ENCODE measurements at regions not wholly inside any gene's neighbourhood (a gene's known extent, or its start where the extent isn't known, plus 50 kb on each side); places are given as distances from the start of the nearest gene placed in this dataset.
"Not testable (repeated sequence)": the region's sequence is repeated elsewhere in the genome, so short reads cannot be mapped to it uniquely, and the experiment has no call there.

DNA sequence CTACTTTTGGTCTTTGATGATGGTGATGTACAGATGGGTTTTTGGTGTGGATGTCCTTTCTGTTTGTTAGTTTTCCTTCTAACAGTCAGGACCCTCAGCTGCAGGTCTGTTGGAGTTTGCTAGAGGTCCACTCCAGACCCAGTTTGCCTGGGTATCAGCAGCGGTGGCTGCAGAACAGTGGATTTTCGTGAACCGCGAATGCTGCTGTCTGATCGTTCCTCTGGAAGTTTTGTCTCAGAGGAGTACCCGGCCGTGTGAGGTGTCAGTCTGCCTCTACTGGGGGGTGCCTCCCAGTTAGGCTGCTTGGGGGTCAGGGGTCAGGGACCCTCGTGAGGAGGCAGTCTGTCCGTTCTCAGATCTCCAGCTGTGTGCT lies 56.6 kb upstream of the TNFAIP8 start:
- not testable (repeated sequence) for H3K27ac ChIP-seq (ENCODE audit: low read depth, low read length); H3K9ac ChIP-seq (ENCODE audit: low read length); H3K9me3 ChIP-seq (ENCODE audit: low read length); H3K4me1 ChIP-seq (ENCODE audit: insufficient read depth, low read length); H3K4me3 ChIP-seq (ENCODE audit: low read depth in 1 of 2, low read length in 2 of 2); H3K36me3 ChIP-seq (ENCODE audit: insufficient read depth, low read length); H3K27me3 ChIP-seq (ENCODE audit: control insufficient read depth in 1 of 2, insufficient read depth in 2 of 2, low read length in 2 of 2)

DNA sequence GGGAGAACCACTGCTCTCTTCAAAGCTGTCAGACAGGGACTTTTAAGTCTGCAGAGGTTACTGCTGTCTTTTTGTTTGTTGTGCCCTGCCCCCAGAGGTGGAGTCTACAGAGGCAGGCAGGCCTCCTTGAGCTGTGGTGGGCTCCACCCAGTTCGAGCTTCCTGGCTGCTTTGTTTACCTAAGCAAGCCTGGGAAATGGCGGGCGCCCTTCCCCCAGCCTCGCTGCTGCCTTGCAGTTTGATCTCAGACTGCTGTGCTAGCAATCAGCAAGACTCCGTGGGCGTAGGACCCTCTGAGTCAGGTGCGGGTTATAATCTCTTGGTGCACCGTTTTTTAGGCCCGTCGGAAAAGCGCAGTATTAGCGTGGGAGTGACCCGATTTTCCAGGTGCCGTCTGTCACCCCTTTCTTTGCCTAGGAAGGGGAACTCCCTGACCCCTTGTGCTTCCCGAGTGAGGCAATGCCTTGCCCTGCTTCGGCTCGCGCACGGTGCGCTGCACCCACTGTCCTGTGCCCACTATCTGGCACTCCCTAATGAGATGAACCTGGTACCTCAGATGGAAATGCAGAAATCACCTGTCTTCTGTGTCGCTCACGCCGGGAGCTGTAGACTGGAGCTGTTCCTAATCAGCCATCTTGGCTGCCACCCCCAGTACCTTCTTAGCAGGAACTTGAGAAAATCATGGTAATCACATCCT lies 56.1 kb upstream of the TNFAIP8 start:
- H3K27ac ChIP-seq (ENCODE audit: low read depth, low read length): not testable (repeated sequence)

DNA sequence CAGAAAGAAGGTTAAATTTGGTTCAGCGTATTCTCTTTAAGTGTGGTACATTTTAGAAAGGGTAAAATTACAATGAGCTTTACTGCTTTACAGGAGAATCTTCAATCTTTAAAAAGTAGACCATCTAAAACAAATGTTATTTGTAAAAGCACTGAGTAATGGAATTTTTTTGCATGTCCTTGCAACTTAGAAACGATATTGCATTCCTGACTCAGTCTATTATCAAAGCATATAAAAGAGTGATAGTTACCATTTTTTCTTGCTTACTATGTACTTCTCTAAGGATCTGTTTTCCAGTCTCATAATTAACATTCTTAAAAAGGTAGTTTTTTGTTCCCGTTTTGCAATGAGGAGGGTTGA lies 55.5 kb upstream of the TNFAIP8 start:
- no peaks in the 10 kb centered on the region for H3K9me3 ChIP-seq (ENCODE audit: low read length)
- peaks cover 6% of the 10 kb centered on the region for H3K4me1 ChIP-seq (ENCODE audit: insufficient read depth, low read length)
- no peak overlapping the region for H3K27ac ChIP-seq (ENCODE audit: low read depth, low read length)
- H3K4me3 ChIP-seq (ENCODE audit: low read depth in 1 of 2, low read length in 2 of 2): no peak overlapping the region
- H3K9ac ChIP-seq (ENCODE audit: low read length): no peak overlapping the region
- H3K36me3 ChIP-seq (ENCODE audit: insufficient read depth, low read length): no peaks in the 10 kb centered on the region
- no peaks in the 10 kb centered on the region for H3K27me3 ChIP-seq (ENCODE audit: control insufficient read depth in 1 of 2, insufficient read depth in 2 of 2, low read length in 2 of 2)

More for the DNA sequence above, 56.1 kb upstream of the TNFAIP8 start:
- not testable (repeated sequence) for H3K4me3 ChIP-seq (ENCODE audit: low read depth in 1 of 2, low read length in 2 of 2); H3K9ac ChIP-seq (ENCODE audit: low read length); H3K9me3 ChIP-seq (ENCODE audit: low read length); H3K4me1 ChIP-seq (ENCODE audit: insufficient read depth, low read length); H3K36me3 ChIP-seq (ENCODE audit: insufficient read depth, low read length); H3K27me3 ChIP-seq (ENCODE audit: control insufficient read depth in 1 of 2, insufficient read depth in 2 of 2, low read length in 2 of 2)

DNA sequence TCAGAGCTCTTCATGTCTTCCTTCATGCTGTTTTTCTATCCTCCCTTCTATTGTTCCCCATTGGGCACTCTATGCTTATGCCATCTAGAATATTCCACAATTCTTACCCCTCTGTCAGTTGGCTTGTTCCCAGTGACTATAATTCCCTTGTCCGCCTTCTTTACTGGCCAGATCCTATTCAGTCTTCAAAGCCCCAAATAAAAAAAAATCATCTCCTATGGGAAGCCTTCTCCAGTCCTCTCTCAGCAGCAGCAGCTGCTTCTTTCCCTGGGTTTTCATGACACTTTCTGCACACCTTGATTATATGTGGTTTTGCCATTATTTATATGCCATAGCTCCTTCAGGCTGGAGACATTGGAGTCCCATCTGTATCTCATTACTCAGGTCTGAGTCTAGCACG lies 54.6 kb upstream of the TNFAIP8 start:
- no peaks in the 10 kb centered on the region for H3K27me3 ChIP-seq (ENCODE audit: control insufficient read depth in 1 of 2, insufficient read depth in 2 of 2, low read length in 2 of 2)
- H3K9ac ChIP-seq (ENCODE audit: low read length): no peak overlapping the region
- no peak overlapping the region for H3K4me3 ChIP-seq (ENCODE audit: low read depth in 1 of 2, low read length in 2 of 2)
- H3K36me3 ChIP-seq (ENCODE audit: insufficient read depth, low read length): no peaks in the 10 kb centered on the region
- no peaks in the 10 kb centered on the region for H3K9me3 ChIP-seq (ENCODE audit: low read length)
- peaks cover 6% of the 10 kb centered on the region for H3K4me1 ChIP-seq (ENCODE audit: insufficient read depth, low read length)
- H3K27ac ChIP-seq (ENCODE audit: low read depth, low read length): no peak overlapping the region

DNA sequence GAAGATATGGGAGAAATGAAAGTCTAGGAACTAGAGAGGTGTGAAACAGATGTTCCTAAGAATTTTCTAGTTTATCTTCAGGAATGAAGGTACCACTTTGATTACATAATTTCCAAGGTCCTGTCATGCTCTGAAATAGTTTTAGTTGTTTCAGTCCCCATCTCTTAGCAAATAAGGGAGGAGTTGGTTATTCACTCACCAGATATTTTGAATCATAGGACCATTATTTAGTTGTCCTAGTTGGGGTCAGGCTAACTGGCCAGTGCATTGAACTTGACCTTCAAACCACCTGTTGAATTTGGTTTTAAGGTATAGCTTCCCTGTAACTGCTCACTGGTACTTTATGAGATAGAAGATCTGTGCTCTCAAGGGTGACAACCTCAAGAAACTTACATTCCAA lies 53.9 kb upstream of the TNFAIP8 start:
- no peaks in the 10 kb centered on the region for H3K36me3 ChIP-seq (ENCODE audit: insufficient read depth, low read length)
- no peak overlapping the region for H3K27ac ChIP-seq (ENCODE audit: low read depth, low read length)
- H3K4me3 ChIP-seq (ENCODE audit: low read depth in 1 of 2, low read length in 2 of 2): no peak overlapping the region
- H3K4me1 ChIP-seq (ENCODE audit: insufficient read depth, low read length): peaks cover 6% of the 10 kb centered on the region
- no peak overlapping the region for H3K9ac ChIP-seq (ENCODE audit: low read length)
- no peaks in the 10 kb centered on the region for H3K9me3 ChIP-seq (ENCODE audit: low read length)
- H3K27me3 ChIP-seq (ENCODE audit: control insufficient read depth in 1 of 2, insufficient read depth in 2 of 2, low read length in 2 of 2): no peaks in the 10 kb centered on the region

DNA sequence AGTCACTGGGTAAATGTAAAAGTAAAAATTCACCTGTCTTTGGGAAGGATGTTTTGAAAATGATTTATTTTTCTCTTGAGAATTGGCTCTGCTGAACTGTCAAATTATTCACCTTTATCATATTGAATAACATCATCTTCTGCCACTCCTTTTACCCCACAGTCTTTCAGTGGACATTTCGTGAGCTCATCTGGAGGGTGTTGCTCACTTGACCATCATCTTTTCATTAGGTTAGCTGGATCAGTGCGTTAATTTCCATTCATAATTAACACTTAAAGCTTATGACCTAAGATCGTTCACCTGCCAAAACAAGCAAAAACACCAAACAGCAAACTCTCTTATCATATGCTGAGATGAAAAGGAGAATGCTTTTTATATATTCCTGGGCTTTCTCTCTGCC lies 53.4 kb upstream of the TNFAIP8 start:
- Histone ChIP-seq H3K27ac (ENCODE audit: low read depth, low read length) (no peak overlapping the region), H3K4me1 (ENCODE audit: insufficient read depth, low read length) (peaks cover 6% of the 10 kb centered on the region), H3K9me3 (ENCODE audit: low read length) (no peaks in the 10 kb centered on the region), H3K27me3 (ENCODE audit: control insufficient read depth in 1 of 2, insufficient read depth in 2 of 2, low read length in 2 of 2) (no peaks in the 10 kb centered on the region), H3K4me3 (ENCODE audit: low read depth in 1 of 2, low read length in 2 of 2) (no peak overlapping the region), H3K9ac (ENCODE audit: low read length) (no peak overlapping the region), H3K36me3 (ENCODE audit: insufficient read depth, low read length) (no peaks in the 10 kb centered on the region)

DNA sequence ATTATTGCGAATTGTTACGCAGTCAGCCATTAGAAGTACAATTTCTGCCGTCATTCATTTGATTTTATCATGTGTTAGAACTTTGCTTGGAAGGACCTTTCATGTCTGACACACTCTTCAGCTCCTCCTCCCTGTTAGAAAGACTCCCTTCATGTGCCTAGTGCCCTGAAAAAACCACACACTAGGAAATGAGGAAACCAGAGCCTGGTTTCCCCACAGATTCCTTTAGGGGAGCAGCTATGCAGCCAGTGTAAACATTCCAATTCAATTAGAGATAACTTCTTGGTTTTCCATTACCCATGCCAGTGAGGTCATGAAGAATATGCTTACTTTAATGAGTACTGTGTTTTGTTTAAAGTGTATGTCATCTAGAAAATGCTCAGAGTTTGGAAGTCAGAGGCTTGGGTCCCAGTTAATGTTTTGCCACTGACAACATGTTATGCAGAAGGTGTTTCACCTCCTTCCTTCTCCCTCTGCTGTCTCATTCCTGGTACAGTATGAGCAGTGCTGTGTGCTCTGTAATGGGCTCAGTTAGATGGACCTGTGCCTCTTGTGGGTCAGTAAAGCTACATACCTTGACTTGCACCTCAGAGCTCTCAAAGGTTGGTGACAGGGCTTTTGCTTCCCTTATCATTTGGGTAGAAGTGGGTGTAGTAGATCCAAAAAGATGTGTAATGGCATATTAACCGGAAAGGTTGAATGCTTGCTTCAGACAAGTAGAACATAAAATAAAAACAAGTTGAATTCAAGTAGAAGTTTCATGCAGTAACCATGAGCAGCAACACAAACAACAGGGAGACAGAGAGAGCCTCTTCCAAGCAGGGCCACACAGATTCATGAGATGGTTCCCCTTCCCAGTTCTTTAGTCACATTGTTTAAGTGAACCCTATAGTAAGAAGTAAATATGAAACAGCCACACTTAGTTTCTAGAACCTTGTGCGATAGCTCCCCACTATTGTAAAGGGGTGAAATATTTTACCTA lies 52.6 kb upstream of the TNFAIP8 start:
- Histone ChIP-seq H3K4me1 (ENCODE audit: insufficient read depth, low read length) (peaks cover 6% of the 10 kb centered on the region), H3K9me3 (ENCODE audit: low read length) (no peaks in the 10 kb centered on the region), H3K36me3 (ENCODE audit: insufficient read depth, low read length) (no peaks in the 10 kb centered on the region), H3K9ac (ENCODE audit: low read length) (no peak overlapping the region), H3K4me3 (ENCODE audit: low read depth in 1 of 2, low read length in 2 of 2) (no peak overlapping the region), H3K27ac (ENCODE audit: low read depth, low read length) (peak overlapping the region; percentile 25), H3K27me3 (ENCODE audit: control insufficient read depth in 1 of 2, insufficient read depth in 2 of 2, low read length in 2 of 2) (no peaks in the 10 kb centered on the region)

DNA sequence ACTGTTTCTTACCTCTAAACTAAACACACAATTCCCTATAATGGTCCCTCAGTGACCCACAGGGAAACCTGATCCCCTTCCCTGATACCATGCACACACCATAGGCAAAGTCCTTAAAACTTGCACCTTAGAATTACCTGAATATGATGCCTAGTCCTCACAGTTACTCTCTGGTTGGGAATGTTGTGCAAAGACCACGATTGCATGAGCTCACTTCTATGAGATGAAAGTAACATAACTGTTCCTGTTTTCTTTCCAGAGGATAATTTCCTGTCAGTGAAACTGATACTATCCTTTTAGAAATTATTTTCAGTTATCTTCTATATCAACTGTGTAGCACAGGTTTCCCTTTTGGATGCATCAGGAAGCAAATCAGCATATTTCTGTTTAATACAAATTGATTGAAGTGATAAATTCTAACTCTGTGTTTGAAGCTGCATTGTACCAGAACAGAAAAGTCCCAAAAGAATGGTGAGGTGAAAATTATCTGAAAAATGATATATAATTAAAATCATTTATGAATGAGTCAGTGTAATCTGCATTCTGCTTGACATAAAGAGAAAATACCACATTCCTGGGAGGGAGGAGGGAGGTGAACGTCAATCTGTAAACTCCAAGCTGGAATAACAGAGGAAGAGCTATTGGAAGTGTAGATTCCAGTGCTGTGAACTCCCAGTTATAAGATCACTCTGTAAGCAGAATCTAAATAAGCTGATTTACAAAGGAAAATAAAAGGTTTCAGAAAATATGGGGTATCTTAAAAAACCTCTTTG lies 51.2 kb upstream of the TNFAIP8 start:
- Histone ChIP-seq H3K27ac (ENCODE audit: low read depth, low read length) (no peak overlapping the region), H3K36me3 (ENCODE audit: insufficient read depth, low read length) (no peaks in the 10 kb centered on the region), H3K9ac (ENCODE audit: low read length) (no peak overlapping the region), H3K9me3 (ENCODE audit: low read length) (no peaks in the 10 kb centered on the region), H3K4me3 (ENCODE audit: low read depth in 1 of 2, low read length in 2 of 2) (no peak overlapping the region), H3K27me3 (ENCODE audit: control insufficient read depth in 1 of 2, insufficient read depth in 2 of 2, low read length in 2 of 2) (no peaks in the 10 kb centered on the region), H3K4me1 (ENCODE audit: insufficient read depth, low read length) (peaks cover 6% of the 10 kb centered on the region)

Measured in muscle layer of colon (tissue), 2 donors.